Activated naive CD4-positive, alpha-beta T cell treated with anti-CD3 and anti-CD28 coated beads, Interleukin-2, amount 10 ng/mL, durations not matched to agents 7 days and 5 days (primary cell): ENCODE measurements at regions not wholly inside any gene's neighbourhood (a gene's known extent, or its start where the extent isn't known, plus 50 kb on each side); places are given as distances from the start of the nearest gene placed in this dataset.

Experiments
- CTCF ChIA-PET: fragments of 350-600 bp; sonication (Branson Sonifier 250); formaldehyde crosslinking; loops from one replicate; lab custom pipeline; 2021; ENCODE audit warnings: antibody characterized with exemption; lab: Charles Lee
- DNase-seq: peaks from one replicate; pipeline ENCODE4 v3.0.0-alpha.2; 2020
- H3K27ac Mint-ChIP-seq: one replicate; pipeline ENCODE4 v1.8.0; 2021; ENCODE audit warnings: mild to moderate bottlenecking, moderate library complexity, mixed read lengths
- H3K27me3 Mint-ChIP-seq: one replicate; pipeline ENCODE4 v1.8.0; 2021; ENCODE audit warnings: mild to moderate bottlenecking, mixed read lengths
- H3K36me3 Mint-ChIP-seq: one replicate; pipeline ENCODE4 v1.8.0; 2021; ENCODE audit warnings: mixed read lengths
- H3K4me1 Mint-ChIP-seq: one replicate; pipeline ENCODE4 v1.8.0; 2021; ENCODE audit warnings: mixed read lengths
- H3K4me3 Mint-ChIP-seq: one replicate; pipeline ENCODE4 v1.8.0; 2021; ENCODE audit warnings: mild to moderate bottlenecking, moderate library complexity, mixed read lengths
- H3K9me3 Mint-ChIP-seq: one replicate; pipeline ENCODE4 v1.8.0; 2021; ENCODE audit warnings: mixed read lengths

DNA sequence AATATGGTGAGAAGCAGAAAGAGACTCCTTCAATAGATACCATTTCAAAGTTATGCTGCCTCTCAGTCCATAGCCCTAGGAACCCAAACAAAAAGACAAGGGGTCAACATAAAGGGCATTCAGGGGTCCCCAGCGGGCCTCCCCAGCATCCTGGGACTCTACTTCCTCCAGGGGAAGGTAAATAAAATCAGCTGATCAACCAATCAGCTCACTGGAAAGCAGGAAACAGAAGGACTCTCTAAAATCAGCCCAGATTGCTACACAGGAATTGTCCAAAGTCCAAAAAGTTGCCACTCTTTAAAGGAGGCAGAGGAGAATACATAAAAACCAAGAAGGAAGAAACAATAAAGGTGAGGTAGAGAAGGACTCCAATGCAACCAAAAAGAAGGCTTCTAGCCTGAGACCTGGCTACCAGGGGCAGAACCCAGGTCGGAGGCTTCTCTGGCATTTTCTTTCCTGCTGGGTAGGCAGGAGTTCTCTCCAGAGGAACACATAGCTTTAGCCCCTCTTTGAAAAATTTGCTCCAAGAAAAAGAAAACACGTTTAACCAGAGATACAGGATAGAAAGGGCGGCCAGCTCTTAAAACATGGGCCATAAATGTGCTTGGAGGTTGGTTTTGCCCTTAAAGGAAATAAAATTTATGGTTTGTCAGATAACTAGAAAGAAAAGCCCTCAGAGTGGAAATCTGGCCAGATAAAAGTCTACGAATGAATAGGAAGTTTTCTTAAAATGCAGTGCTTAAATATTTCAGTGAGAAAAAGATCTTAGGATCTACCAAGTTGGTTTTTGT, 404.6 kb downstream of the SOX9 start:
- no peaks in the 10 kb centered on the region for H3K36me3 Mint-ChIP-seq
- no peak for DNase-seq
- H3K4me1 Mint-ChIP-seq, result no peaks in the 10 kb centered on the region
- H3K9me3 Mint-ChIP-seq, result no peaks in the 10 kb centered on the region
- CTCF ChIA-PET, result no interaction called here
- H3K27me3 Mint-ChIP-seq, result no peaks in the 10 kb centered on the region
- no peak overlapping the region for H3K4me3 Mint-ChIP-seq
- no peak overlapping the region for H3K27ac Mint-ChIP-seq

DNA sequence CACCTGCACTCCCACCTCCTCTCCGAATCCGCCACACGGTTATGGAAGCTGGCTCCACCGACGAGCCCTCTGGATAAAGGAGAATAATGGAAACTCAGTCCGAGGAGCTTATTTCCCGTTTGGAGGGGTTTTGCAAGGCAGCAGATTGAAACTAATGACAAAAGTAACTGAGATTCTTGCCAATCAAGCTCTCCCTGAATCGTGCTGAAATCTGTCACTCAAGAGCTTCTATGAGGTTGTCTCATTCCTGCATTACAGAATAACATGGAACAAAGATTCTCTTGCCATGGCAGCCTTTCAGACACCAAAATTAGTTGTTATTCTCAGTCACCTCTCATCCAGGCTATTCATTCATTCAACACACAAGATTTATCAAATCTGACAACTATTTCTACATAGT, 405.9 kb downstream of the SOX9 start:
- H3K4me3 Mint-ChIP-seq, result no peak overlapping the region
- no peaks in the 10 kb centered on the region for H3K27me3 Mint-ChIP-seq
- no peaks in the 10 kb centered on the region for H3K9me3 Mint-ChIP-seq
- DNase-seq, result no peak
- CTCF ChIA-PET, result no interaction called here
- no peaks in the 10 kb centered on the region for H3K4me1 Mint-ChIP-seq
- H3K36me3 Mint-ChIP-seq, result no peaks in the 10 kb centered on the region
- H3K27ac Mint-ChIP-seq, result no peak overlapping the region

DNA sequence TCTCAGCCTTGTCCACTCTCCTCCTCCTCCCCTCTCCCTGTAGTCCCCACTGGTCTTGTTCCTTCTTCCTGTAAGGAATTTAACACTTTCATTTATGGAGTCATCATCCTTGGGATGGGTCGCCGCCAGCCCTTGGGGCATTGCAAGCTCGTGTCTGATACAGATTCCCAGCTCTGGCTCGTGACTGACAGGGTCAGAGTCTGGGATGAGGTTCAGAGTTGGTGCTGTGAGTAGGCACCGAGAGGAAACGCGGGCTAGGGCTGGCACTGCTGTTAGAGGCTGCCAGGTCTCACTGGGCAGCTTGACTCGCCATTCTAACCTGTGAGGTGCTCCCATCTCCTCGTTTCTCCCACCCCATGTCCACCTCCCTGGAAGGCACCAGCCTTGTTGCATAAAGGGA, 407.0 kb downstream of the SOX9 start:
- CTCF ChIA-PET, result interaction anchor here (1.1 kb wide), 1 partner anchor 29 kb away, joined by 4 read pairs; no protein-coding TSS in a partner anchor

DNA sequence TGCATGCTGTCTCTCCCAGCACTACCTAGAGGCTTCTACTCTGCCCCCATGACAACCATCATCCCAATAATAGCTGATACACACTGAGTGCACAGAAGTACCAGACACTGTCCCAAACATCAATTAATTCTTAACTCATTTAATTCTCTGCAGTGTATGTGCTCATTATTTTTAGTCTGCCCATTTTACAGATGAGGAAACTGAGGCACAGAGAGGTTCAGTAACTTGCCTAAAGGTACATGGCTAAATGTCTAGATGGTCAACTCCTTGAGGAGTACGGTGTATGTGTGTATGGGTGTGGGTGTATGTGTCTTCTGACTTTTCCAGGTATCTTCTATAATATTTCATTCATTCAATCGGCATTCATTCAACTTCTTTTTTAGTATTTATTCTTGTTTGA, 407.9 kb downstream of the SOX9 start:
- CTCF ChIA-PET, result interaction anchor here (1.1 kb wide), 1 partner anchor 28 kb away, joined by 4 read pairs; no protein-coding TSS in a partner anchor
- no peaks in the 10 kb centered on the region for H3K27me3 Mint-ChIP-seq
- H3K4me3 Mint-ChIP-seq, result no peak overlapping the region
- no peaks in the 10 kb centered on the region for H3K36me3 Mint-ChIP-seq
- DNase-seq, result no peak
- H3K27ac Mint-ChIP-seq, result no peak overlapping the region
- H3K4me1 Mint-ChIP-seq, result no peaks in the 10 kb centered on the region
- H3K9me3 Mint-ChIP-seq, result no peaks in the 10 kb centered on the region

More for the DNA sequence above, 407.0 kb downstream of the SOX9 start:
- no peak overlapping the region for H3K4me3 Mint-ChIP-seq
- H3K4me1 Mint-ChIP-seq, result no peaks in the 10 kb centered on the region
- no peaks in the 10 kb centered on the region for H3K9me3 Mint-ChIP-seq
- H3K27ac Mint-ChIP-seq, result no peak overlapping the region
- no peak for DNase-seq
- no peaks in the 10 kb centered on the region for H3K36me3 Mint-ChIP-seq
- H3K27me3 Mint-ChIP-seq, result no peaks in the 10 kb centered on the region

DNA sequence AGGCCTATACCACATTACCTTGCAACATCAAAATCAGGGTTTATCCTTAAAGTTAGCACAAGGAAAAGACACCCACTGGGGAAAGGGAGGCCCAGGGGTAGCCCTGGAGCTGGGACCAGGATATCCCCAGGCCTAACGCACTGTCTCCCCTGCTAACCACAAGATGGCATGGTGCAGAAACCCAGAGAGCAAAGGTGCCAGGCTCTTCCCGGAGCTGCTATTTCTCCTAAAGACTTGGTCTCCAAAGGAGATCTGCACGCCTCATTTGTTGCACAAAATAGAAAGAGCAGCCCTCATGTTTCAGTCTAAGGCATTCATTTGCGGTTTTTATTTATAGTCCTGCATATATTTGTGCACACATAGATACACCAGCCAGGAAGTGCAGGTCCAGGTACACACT, 408.6 kb downstream of the SOX9 start:
- no peak overlapping the region for H3K4me3 Mint-ChIP-seq
- no peaks in the 10 kb centered on the region for H3K4me1 Mint-ChIP-seq
- H3K27me3 Mint-ChIP-seq, result no peaks in the 10 kb centered on the region
- CTCF ChIA-PET, result no interaction called here
- H3K36me3 Mint-ChIP-seq, result no peaks in the 10 kb centered on the region
- no peaks in the 10 kb centered on the region for H3K9me3 Mint-ChIP-seq
- no peak for DNase-seq
- no peak overlapping the region for H3K27ac Mint-ChIP-seq

DNA sequence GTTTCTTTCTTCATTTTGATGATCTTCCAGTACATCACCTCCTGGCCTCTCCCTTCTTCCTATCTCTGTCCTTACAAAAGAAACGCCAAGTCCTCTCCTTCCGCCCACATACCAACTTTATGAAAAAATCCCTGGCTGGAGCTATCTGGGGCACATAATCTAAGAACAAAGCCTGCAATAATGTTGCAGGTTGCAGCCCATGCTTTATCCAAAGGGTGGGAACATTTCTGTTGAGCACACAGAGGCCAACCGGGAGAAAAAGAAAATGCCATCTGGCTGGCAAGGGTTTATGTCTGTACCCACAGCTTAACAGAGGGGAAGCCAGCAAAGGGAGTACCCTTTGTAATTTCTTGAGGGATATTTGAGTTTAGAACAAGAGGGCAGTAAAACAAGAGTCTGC, 409.6 kb downstream of the SOX9 start:
- H3K9me3 Mint-ChIP-seq, result peaks cover 2% of the 10 kb centered on the region
- no peak overlapping the region for H3K4me3 Mint-ChIP-seq
- no peak for DNase-seq
- peaks cover under 1% of the 10 kb centered on the region for H3K27me3 Mint-ChIP-seq
- CTCF ChIA-PET, result no interaction called here
- no peaks in the 10 kb centered on the region for H3K4me1 Mint-ChIP-seq
- no peak overlapping the region for H3K27ac Mint-ChIP-seq
- H3K36me3 Mint-ChIP-seq, result no peaks in the 10 kb centered on the region

DNA sequence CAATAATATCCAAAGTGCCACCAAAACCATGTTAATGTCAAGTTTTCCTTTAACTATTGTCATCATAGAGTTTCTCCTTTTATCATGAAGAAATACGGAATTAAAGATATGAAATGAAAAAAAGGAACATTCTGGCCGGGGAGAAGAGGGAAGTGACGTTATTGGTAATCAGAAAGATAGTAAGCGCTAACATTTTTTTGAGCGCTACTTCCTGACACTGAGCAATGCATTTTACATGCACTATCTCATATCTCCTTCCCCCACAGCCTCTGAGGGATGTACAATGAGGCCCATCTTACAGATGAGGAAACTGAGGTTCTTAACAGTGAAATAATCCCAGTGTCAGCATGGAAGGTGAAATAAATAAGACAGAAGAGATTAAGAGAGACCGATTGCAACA, 410.9 kb downstream of the SOX9 start:
- H3K4me1 Mint-ChIP-seq, result no peaks in the 10 kb centered on the region
- H3K9me3 Mint-ChIP-seq, result peaks cover 2% of the 10 kb centered on the region
- H3K36me3 Mint-ChIP-seq, result no peaks in the 10 kb centered on the region
- no peak overlapping the region for H3K4me3 Mint-ChIP-seq
- H3K27me3 Mint-ChIP-seq, result peaks cover 4% of the 10 kb centered on the region
- DNase-seq, result no peak
- H3K27ac Mint-ChIP-seq, result no peak overlapping the region
- CTCF ChIA-PET, result interaction anchor here (0.7 kb wide), 1 partner anchor 18 kb away, joined by 3 read pairs; no protein-coding TSS in a partner anchor

DNA sequence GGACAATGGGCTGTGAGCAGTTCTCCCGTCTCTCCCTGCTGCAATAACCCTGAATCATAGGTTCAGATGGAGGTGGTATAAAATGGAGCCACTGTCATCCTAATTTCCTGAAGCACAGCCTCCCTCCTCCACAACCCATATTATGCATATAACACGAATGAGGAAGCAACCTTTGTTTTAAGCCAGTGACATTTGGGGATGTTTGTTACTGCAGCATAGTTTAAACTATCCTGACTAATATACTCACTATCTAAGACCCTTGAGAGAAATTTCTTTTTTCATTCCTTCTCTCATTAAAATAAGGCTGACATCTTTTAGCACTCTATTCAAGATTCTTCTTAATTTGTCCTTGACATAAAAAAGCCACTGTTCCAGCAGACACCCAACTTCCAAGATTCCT, 413.4 kb downstream of the SOX9 start:
- no peak for DNase-seq
- Mint-ChIP-seq H3K4me1 (no peaks in the 10 kb centered on the region), H3K9me3 (peaks cover 2% of the 10 kb centered on the region), H3K4me3 (no peak overlapping the region), H3K27ac (no peak overlapping the region), H3K27me3 (peaks cover 17% of the 10 kb centered on the region), H3K36me3 (no peaks in the 10 kb centered on the region)
- CTCF ChIA-PET, result no interaction called here

DNA sequence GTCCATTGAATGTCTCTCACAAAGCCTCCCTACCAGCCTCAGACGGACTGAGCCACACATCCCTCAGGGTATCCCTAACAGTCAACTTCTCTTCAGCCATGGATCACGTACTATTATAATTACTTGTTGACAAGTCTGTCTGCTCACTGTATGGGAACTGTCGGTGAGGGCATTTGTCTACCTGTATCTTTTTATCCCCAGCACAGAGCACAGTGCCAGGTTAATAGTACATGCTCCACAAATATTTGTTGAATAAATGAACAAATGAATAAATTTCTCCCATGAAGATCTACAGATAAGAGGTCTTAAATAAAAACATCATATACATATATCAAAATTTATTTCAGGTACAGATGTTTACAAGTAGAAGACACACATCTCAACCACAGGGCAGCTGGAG, 414.0 kb downstream of the SOX9 start:
- Mint-ChIP-seq H3K9me3 (peaks cover 2% of the 10 kb centered on the region), H3K27ac (no peak overlapping the region), H3K36me3 (no peaks in the 10 kb centered on the region), H3K4me1 (no peaks in the 10 kb centered on the region), H3K27me3 (peaks cover 21% of the 10 kb centered on the region), H3K4me3 (no peak overlapping the region)
- DNase-seq, result no peak
- CTCF ChIA-PET, result no interaction called here

DNA sequence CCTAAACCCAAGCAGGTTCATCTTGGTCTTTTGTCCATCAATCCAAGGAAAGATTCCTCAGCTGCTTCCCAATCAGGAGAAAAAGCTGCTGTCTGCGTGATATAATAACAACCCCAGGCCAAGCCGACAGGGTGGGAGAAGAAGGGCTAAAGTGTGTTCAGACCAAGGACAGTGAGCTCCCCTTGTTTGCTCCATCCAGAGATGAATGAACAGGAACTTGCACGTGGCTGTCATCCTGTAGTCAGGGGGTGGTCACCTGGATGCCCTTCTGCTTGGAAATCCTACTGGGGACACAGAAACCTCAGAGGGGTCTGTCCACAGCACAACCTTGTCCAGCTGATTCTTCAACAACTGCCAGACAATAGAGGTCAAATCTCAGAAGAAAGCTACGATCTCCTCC, 414.5 kb downstream of the SOX9 start:
- DNase-seq, result no peak
- H3K4me3 Mint-ChIP-seq, result no peak overlapping the region
- peaks cover 2% of the 10 kb centered on the region for H3K9me3 Mint-ChIP-seq
- H3K4me1 Mint-ChIP-seq, result peaks cover 2% of the 10 kb centered on the region
- H3K36me3 Mint-ChIP-seq, result no peaks in the 10 kb centered on the region
- H3K27me3 Mint-ChIP-seq, result peaks cover 25% of the 10 kb centered on the region
- H3K27ac Mint-ChIP-seq, result no peak overlapping the region
- CTCF ChIA-PET, result interaction anchor here (0.8 kb wide), 1 partner anchor 1768 kb away, joined by 3 read pairs; no protein-coding TSS in a partner anchor

DNA sequence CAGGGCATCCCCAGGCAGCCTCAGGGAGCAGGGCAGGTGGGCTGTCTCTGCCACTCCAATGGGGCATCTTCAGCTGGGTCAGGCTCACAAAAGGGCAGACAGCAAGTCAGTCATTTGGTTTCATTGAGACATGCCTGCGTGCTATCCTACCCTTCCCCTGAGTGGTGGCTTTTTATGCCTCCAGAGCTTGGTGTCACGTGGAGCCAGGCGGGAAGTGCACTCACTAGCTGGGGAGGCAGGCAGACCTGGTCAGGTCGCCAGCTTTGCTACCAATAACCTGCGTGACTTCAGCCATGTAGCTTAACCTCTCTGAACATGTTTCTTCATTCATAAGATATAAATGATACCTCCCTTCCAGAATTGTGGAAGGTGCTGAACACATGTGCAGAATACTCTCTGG, 415.0 kb downstream of the SOX9 start:
- H3K9me3 Mint-ChIP-seq, result peaks cover 2% of the 10 kb centered on the region
- H3K4me3 Mint-ChIP-seq, result no peak overlapping the region
- peaks cover 2% of the 10 kb centered on the region for H3K4me1 Mint-ChIP-seq
- H3K36me3 Mint-ChIP-seq, result no peaks in the 10 kb centered on the region
- H3K27me3 Mint-ChIP-seq, result peaks cover 30% of the 10 kb centered on the region
- no peak overlapping the region for H3K27ac Mint-ChIP-seq
- DNase-seq, result no peak
- CTCF ChIA-PET, result interaction anchor here (0.8 kb wide), 1 partner anchor 1769 kb away, joined by 3 read pairs; no protein-coding TSS in a partner anchor

DNA sequence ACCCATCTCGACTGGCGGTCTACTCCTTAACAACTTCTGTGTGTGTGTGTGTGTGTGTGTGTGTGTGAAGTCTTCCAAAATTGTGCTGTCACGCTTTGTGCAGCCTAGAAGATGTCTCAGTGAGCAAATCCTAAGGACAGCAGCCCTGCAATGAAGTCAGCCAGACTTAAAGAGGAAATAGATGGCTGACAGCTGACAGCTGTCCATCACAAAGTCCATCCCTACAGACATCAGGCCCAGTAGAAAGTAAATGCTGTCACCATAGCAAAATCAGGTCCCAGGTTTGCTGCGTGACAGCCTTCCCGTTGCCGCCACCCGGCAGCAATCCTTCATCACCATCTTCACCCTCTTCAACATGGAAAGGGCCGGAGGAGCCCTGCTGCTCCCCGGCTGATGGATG, 416.0 kb downstream of the SOX9 start:
- Mint-ChIP-seq H3K27ac (no peak overlapping the region), H3K4me3 (no peak overlapping the region), H3K9me3 (peaks cover 2% of the 10 kb centered on the region), H3K4me1 (peaks cover 2% of the 10 kb centered on the region), H3K27me3 (peaks cover 33% of the 10 kb centered on the region), H3K36me3 (no peaks in the 10 kb centered on the region)
- CTCF ChIA-PET, result no interaction called here
- no peak for DNase-seq

DNA sequence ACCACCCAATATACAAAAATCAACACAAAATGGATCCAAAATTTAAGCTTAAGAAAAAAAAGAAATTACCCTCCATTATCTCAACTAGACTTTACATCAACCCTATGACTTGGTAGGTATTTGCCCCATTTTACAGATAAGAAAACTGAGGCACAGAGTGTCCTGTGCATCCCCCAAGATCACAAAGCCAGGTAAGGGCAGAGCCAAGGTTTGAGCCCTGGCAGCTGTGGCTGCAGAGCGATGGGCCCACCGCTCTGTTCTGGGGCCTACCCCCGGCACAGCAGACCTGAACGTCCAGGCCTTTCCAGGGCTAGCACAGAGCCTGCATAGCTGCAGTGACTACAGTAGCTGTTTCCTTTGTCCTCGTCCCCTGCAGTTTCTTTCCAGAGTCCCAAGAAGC, 417.6 kb downstream of the SOX9 start:
- Mint-ChIP-seq H3K4me1 (peaks cover 2% of the 10 kb centered on the region), H3K9me3 (peaks cover 2% of the 10 kb centered on the region), H3K27ac (no peak overlapping the region), H3K27me3 (peaks cover 38% of the 10 kb centered on the region), H3K4me3 (no peak overlapping the region), H3K36me3 (no peaks in the 10 kb centered on the region)
- no peak for DNase-seq
- CTCF ChIA-PET, result interaction anchor here (0.6 kb wide), 1 partner anchor 22 kb away, joined by 3 read pairs; no protein-coding TSS in a partner anchor

DNA sequence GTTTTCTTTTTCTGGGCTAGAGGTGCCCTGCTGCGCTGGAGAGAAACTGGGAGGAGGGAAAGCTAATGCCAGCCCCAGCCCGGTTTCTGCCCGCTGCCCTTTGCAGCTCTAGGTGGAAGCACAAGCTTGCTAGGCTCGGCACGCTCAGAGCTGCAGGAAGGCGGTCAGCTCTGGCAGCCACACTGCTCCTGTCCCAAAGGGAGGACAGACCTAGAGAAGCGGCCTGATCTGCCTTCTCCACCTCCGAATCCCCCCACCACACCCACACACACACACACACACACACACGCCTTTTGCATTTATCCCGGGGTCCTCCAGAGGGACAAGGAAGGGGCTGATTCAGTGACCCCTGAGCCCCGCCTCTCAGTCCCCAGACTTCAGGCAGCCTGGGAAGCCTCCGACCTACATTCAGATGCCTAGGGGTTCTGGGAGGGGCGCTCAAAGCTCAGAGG, 418.1 kb downstream of the SOX9 start:
- no peak overlapping the region for H3K4me3 Mint-ChIP-seq
- H3K4me1 Mint-ChIP-seq, result peaks cover 2% of the 10 kb centered on the region
- no peak for DNase-seq
- no peaks in the 10 kb centered on the region for H3K36me3 Mint-ChIP-seq
- H3K9me3 Mint-ChIP-seq, result peaks cover 2% of the 10 kb centered on the region
- CTCF ChIA-PET, result interaction anchor here (0.7 to 1.4 kb wide), 4 partner anchors 63 to 630 kb away, joined by 3 to 5 read pairs (median 4); no protein-coding TSS in a partner anchor
- H3K27ac Mint-ChIP-seq, result no peak overlapping the region
- peaks cover 38% of the 10 kb centered on the region for H3K27me3 Mint-ChIP-seq
